Glutamatergic neuron (in vitro differentiated cells): ENCODE measurements at regions not wholly inside any gene's neighbourhood (a gene's known extent, or its start where the extent isn't known, plus 50 kb on each side); places are given as distances from the start of the nearest gene placed in this dataset.

Experiments used
- DNase-seq: peaks from one replicate; pipeline ENCODE4 v3.0.0; 2022
- H3K27ac Mint-ChIP-seq: one replicate; pipeline ENCODE4 v1.8.0; 2020; ENCODE audit warnings: mild to moderate bottlenecking, mixed read lengths, inconsistent platforms; ENCODE audit not compliant: unreplicated experiment
- H3K27me3 Mint-ChIP-seq: one replicate; pipeline ENCODE4 v1.8.0; 2020; ENCODE audit warnings: mild to moderate bottlenecking, moderate library complexity, mixed read lengths, inconsistent platforms; ENCODE audit not compliant: unreplicated experiment
- H3K36me3 Mint-ChIP-seq: one replicate; pipeline ENCODE4 v1.8.0; 2020; ENCODE audit warnings: mild to moderate bottlenecking, mixed read lengths, inconsistent platforms; ENCODE audit not compliant: unreplicated experiment
- H3K4me1 Mint-ChIP-seq: one replicate; pipeline ENCODE4 v1.8.0; 2020; ENCODE audit warnings: mild to moderate bottlenecking, low read depth, mixed read lengths, inconsistent platforms; ENCODE audit not compliant: unreplicated experiment
- H3K4me3 Mint-ChIP-seq: one replicate; pipeline ENCODE4 v1.8.0; 2020; ENCODE audit warnings: mild to moderate bottlenecking, mixed read lengths, inconsistent platforms; ENCODE audit not compliant: unreplicated experiment
- H3K9me3 Mint-ChIP-seq: one replicate; pipeline ENCODE4 v1.8.0; 2020; ENCODE audit warnings: mild to moderate bottlenecking, moderate library complexity, mixed read lengths, inconsistent platforms; ENCODE audit not compliant: unreplicated experiment
- CTCF ChIP-seq: fragments of 200-600 bp; sonication (generic); IDR thresholded peaks from one replicate; pipeline ENCODE4 v1.5.0; 2021; ENCODE audit not compliant: partially characterized antibody, unreplicated experiment

GRCh38 chr17:11121341-11121985, 119.5 kb upstream of the SHISA6 start:
- Mint-ChIP-seq H3K36me3 (no peaks in the 10 kb centered on the region), H3K27ac (no peak overlapping the region), H3K4me1 (no peaks in the 10 kb centered on the region), H3K27me3 (no peaks in the 10 kb centered on the region), H3K4me3 (no peak overlapping the region), H3K9me3 (peaks cover 2% of the 10 kb centered on the region)
- no peak for TF ChIP-seq CTCF
- no peak for DNase-seq

GRCh38 chr17:11109106-11109505, 131.9 kb upstream of the SHISA6 start:
- H3K27ac Mint-ChIP-seq, result no peak overlapping the region
- no peaks in the 10 kb centered on the region for H3K36me3 Mint-ChIP-seq
- peaks cover 1% of the 10 kb centered on the region for H3K9me3 Mint-ChIP-seq

GRCh38 chr17:11105141-11105540, 135.9 kb upstream of the SHISA6 start:
- no peaks in the 10 kb centered on the region for H3K9me3 Mint-ChIP-seq
- no peak for TF ChIP-seq CTCF
- no peak overlapping the region for H3K27ac Mint-ChIP-seq
- DNase-seq, result no peak
- peaks cover 1% of the 10 kb centered on the region for H3K27me3 Mint-ChIP-seq
- no peak overlapping the region for H3K4me3 Mint-ChIP-seq
- no peaks in the 10 kb centered on the region for H3K36me3 Mint-ChIP-seq
- H3K4me1 Mint-ChIP-seq, result no peaks in the 10 kb centered on the region

More at GRCh38 chr17:11109106-11109505, 131.9 kb upstream of the SHISA6 start:
- no peak overlapping the region for H3K4me3 Mint-ChIP-seq
- DNase-seq, result no peak
- H3K27me3 Mint-ChIP-seq, result no peaks in the 10 kb centered on the region
- H3K4me1 Mint-ChIP-seq, result no peaks in the 10 kb centered on the region
- TF ChIP-seq CTCF, result no peak

GRCh38 chr17:11097121-11097520, 143.9 kb upstream of the SHISA6 start:
- Mint-ChIP-seq H3K4me3 (no peak overlapping the region), H3K9me3 (no peaks in the 10 kb centered on the region), H3K4me1 (no peaks in the 10 kb centered on the region), H3K27ac (no peak overlapping the region), H3K27me3 (peaks cover 1% of the 10 kb centered on the region), H3K36me3 (no peaks in the 10 kb centered on the region)
- no peak for DNase-seq
- TF ChIP-seq CTCF, result no peak

GRCh38 chr17:11094331-11094730, 146.7 kb upstream of the SHISA6 start:
- Mint-ChIP-seq H3K4me3 (no peak overlapping the region), H3K27me3 (no peaks in the 10 kb centered on the region), H3K27ac (no peak overlapping the region), H3K9me3 (no peaks in the 10 kb centered on the region), H3K36me3 (no peaks in the 10 kb centered on the region), H3K4me1 (no peaks in the 10 kb centered on the region)
- DNase-seq, result no peak
- TF ChIP-seq CTCF, result no peak
